Thyroid gland (tissue), 4 donors: ENCODE measurements at regions not wholly inside any gene's neighbourhood (a gene's known extent, or its start where the extent isn't known, plus 50 kb on each side); places are given as distances from the start of the nearest gene placed in this dataset.

ENCODE experiments used
- POLR2A ChIP-seq, 2 donors: fragments of 450-650 bp; IDR thresholded peaks; one replicate each; pipeline ENCODE4 v1.6.1; 2017; ENCODE audit warnings: antibody characterized with exemption in 2 of 2, mild to moderate bottlenecking in 2 of 2, moderate library complexity in 1 of 2
- TF ChIP-seq, protein P1 (sequence below), 6 experiments: fragments of 200-600 bp in 3 of 6; fragments of 450-650 bp in 3 of 6; sonication (generic) in 3 of 6; IDR thresholded peaks; one replicate each; pipeline ENCODE4 v1.5.1; 2016 to 2019; ENCODE audit warnings: antibody characterized with exemption in 6 of 6, mild to moderate bottlenecking in 2 of 6, inconsistent platforms in 1 of 6, moderate library complexity in 1 of 6

DNA sequence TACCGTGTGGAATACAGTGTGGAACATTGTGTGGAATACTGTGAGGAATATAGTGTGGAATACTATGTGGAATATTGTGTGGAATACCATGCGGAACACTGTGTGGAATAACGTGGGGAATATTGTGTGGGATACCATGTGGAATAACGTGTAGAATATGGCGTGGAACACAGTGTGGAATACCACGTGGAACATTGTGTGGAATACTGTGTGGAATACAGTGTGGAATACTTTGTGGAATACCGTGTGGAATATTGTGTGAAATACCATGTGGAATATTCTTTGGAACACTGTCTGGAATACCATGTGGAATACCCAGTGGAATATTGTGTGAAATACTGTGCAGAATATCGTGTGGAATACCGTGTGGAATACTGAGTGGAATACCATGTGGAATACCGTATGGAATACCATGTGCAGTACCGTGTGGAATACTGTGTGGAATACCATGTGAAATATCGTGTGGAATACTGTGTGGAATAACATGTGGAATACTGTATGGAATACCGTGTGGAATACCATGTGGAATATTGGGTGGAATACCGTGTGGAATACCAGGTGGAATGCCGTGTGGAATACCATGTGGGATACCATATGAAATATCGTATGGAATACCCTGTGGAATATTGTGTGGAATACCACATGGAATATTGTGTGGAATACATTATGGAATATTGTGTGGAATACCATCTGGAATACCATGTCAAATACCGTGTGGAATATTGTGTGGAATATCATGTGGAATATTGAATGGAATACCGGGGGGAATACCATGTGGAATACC is 133.1 kb upstream of the CHST15 start:
- TF ChIP-seq, protein P1, sequence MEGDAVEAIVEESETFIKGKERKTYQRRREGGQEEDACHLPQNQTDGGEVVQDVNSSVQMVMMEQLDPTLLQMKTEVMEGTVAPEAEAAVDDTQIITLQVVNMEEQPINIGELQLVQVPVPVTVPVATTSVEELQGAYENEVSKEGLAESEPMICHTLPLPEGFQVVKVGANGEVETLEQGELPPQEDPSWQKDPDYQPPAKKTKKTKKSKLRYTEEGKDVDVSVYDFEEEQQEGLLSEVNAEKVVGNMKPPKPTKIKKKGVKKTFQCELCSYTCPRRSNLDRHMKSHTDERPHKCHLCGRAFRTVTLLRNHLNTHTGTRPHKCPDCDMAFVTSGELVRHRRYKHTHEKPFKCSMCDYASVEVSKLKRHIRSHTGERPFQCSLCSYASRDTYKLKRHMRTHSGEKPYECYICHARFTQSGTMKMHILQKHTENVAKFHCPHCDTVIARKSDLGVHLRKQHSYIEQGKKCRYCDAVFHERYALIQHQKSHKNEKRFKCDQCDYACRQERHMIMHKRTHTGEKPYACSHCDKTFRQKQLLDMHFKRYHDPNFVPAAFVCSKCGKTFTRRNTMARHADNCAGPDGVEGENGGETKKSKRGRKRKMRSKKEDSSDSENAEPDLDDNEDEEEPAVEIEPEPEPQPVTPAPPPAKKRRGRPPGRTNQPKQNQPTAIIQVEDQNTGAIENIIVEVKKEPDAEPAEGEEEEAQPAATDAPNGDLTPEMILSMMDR (IDR thresholded peaks at IDR 0.05), result no peak
- no peak for TF ChIP-seq POLR2A (IDR thresholded peaks at IDR 0.05)
